NCI-H460 (cell line): ENCODE measurements at regions not wholly inside any gene's neighbourhood (a gene's known extent, or its start where the extent isn't known, plus 50 kb on each side); places are given as distances from the start of the nearest gene placed in this dataset.

Experiments used
- DNase-seq: peaks from one replicate; pipeline ENCODE4 v3.0.0-alpha.2; 2016; ENCODE audit warnings: low read depth; ENCODE audit errors: extremely low read depth

- DNase-seq, result no peak
Observed at GRCh38 chr15:99440551-99441443, 125.0 kb upstream of the MEF2A start.

GRCh38 chr15:99441444-99441800 is 124.4 kb upstream of the MEF2A start:
- no peak for DNase-seq

GRCh38 chr15:99441871-99442251 is 123.9 kb upstream of the MEF2A start:
- DNase-seq, result no peak

- no peak for DNase-seq
Observed at GRCh38 chr15:99442252-99442897, 123.4 kb upstream of the MEF2A start.

GRCh38 chr15:99443056-99443756 is 122.6 kb upstream of the MEF2A start:
- no peak for DNase-seq

GRCh38 chr15:99443768-99444446 is 121.9 kb upstream of the MEF2A start:
- no peak for DNase-seq

- DNase-seq, result no peak
Observed at GRCh38 chr15:99445272-99445850, 120.4 kb upstream of the MEF2A start.

- DNase-seq, result no peak
Observed at GRCh38 chr15:99446565-99447496, 119.0 kb upstream of the MEF2A start.

GRCh38 chr15:99447497-99448371 is 118.0 kb upstream of the MEF2A start:
- DNase-seq, result no peak

GRCh38 chr15:99449514-99449913 is 116.3 kb upstream of the MEF2A start:
- no peak for DNase-seq

- no peak for DNase-seq
Observed at GRCh38 chr15:99450896-99451358, 114.9 kb upstream of the MEF2A start.

- no peak for DNase-seq
Observed at GRCh38 chr15:99451484-99451883, 114.3 kb upstream of the MEF2A start.

- DNase-seq, result no peak
Observed at GRCh38 chr15:99452010-99452409, 113.8 kb upstream of the MEF2A start.

- no peak for DNase-seq
Observed at GRCh38 chr15:99452728-99453636, 112.8 kb upstream of the MEF2A start.

GRCh38 chr15:99453637-99454030 is 112.2 kb upstream of the MEF2A start:
- no peak for DNase-seq

GRCh38 chr15:99454107-99454809 is 111.5 kb upstream of the MEF2A start:
- DNase-seq, result no peak
